Neural progenitor cell (in vitro differentiated cells): ENCODE measurements at regions not wholly inside any gene's neighbourhood (a gene's known extent, or its start where the extent isn't known, plus 50 kb on each side); places are given as distances from the start of the nearest gene placed in this dataset.
A peak's percentile ranks its signal among the peaks of the same experiment; 100 is the strongest.

Experiments used
- DNase-seq: peaks from one replicate; pipeline ENCODE4 v3.0.0-alpha.2; 2016; ENCODE audit warnings: low spot score
- H2AFZ ChIP-seq: fragments of 200-600 bp; sonication (generic); replicated peaks from 2 replicates; pipeline ENCODE4 v1.6.1; 2016; ENCODE audit warnings: antibody characterized with exemption
- H3F3A ChIP-seq: fragments of 200-600 bp; sonication (generic); 2 replicates; pipeline ENCODE4 v1.6.1; 2016; ENCODE audit warnings: antibody characterized with exemption, low read depth
- H3K27ac ChIP-seq: fragments of 200-600 bp; sonication (generic); 2 replicates; pipeline ENCODE4 v1.5.1; 2016; ENCODE audit warnings: mild to moderate bottlenecking
- H3K27me3 ChIP-seq: fragments of 200-600 bp; sonication (generic); 2 replicates; pipeline ENCODE4 v1.6.1; 2016; ENCODE audit warnings: mild to moderate bottlenecking, moderate library complexity
- H3K36me3 ChIP-seq: fragments of 200-600 bp; sonication (generic); 2 replicates; pipeline ENCODE4 v1.5.1; 2016
- H3K4me1 ChIP-seq: fragments of 200-600 bp; sonication (generic); 2 replicates; pipeline ENCODE4 v1.6.1; 2016; ENCODE audit warnings: mixed run types
- H3K4me2 ChIP-seq: fragments of 200-600 bp; sonication (generic); 2 replicates; pipeline ENCODE4 v1.6.1; 2016
- H3K4me3 ChIP-seq: fragments of 200-600 bp; sonication (generic); 2 replicates; pipeline ENCODE4 v1.5.1; 2016
- H3K79me2 ChIP-seq: fragments of 200-600 bp; sonication (generic); 2 replicates; pipeline ENCODE4 v1.6.1; 2016; ENCODE audit warnings: low read depth
- H3K9ac ChIP-seq: fragments of 200-600 bp; sonication (generic); 2 replicates; pipeline ENCODE4 v1.6.1; 2016
- H3K9me3 ChIP-seq: fragments of 200-600 bp; sonication (generic); 2 replicates; pipeline ENCODE4 v1.5.1; 2016; ENCODE audit warnings: low read depth
- H4K20me1 ChIP-seq: fragments of 200-600 bp; sonication (generic); 2 replicates; pipeline ENCODE4 v1.6.1; 2016; ENCODE audit warnings: low read depth
- H3K27ac Mint-ChIP-seq: 3 replicates; pipeline ENCODE4 v1.8.0; 2021; ENCODE audit warnings: mixed read lengths
- H3K27me3 Mint-ChIP-seq: 2 replicates; pipeline ENCODE4 v1.8.0; 2022; ENCODE audit warnings: low read depth, mild to moderate bottlenecking, inconsistent platforms, moderate library complexity, mixed read lengths; ENCODE audit not compliant: insufficient read depth
- H3K36me3 Mint-ChIP-seq: 3 replicates; pipeline ENCODE4 v1.8.0; 2021; ENCODE audit warnings: mixed read lengths
- H3K4me1 Mint-ChIP-seq: 3 replicates; pipeline ENCODE4 v1.8.0; 2021; ENCODE audit warnings: mixed read lengths
- H3K4me3 Mint-ChIP-seq: 3 replicates; pipeline ENCODE4 v1.8.0; 2021; ENCODE audit warnings: mild to moderate bottlenecking, moderate library complexity, mixed read lengths
- H3K9me3 Mint-ChIP-seq: 3 replicates; pipeline ENCODE4 v1.8.0; 2020; ENCODE audit warnings: mixed read lengths
- CTCF ChIP-seq: fragments of 200-600 bp; sonication (generic); IDR thresholded peaks from 2 replicates; pipeline ENCODE4 v1.5.1; 2017; ENCODE audit warnings: antibody characterized with exemption, mild to moderate bottlenecking
- EZH2 ChIP-seq: fragments of 200-600 bp; sonication (generic); IDR thresholded peaks from 2 replicates; pipeline ENCODE4 v1.6.1; 2017; ENCODE audit warnings: antibody characterized with exemption, mild to moderate bottlenecking, moderate library complexity
- EZH2phosphoT487 ChIP-seq: fragments of 200-600 bp; sonication (generic); IDR thresholded peaks from 2 replicates; pipeline ENCODE4 v1.6.1; 2017; ENCODE audit warnings: antibody characterized with exemption

GRCh38 chr4:44056721-44057151, 391.9 kb downstream of the KCTD8 start:
- Histone ChIP-seq H3K4me2 (peak overlapping the region; percentile 57), H3K36me3 (no peaks in the 10 kb centered on the region), H3K9ac (no peak overlapping the region), H3F3A (peaks cover 7% of the 10 kb centered on the region), H3K9me3 (no peaks in the 10 kb centered on the region), H3K27ac (no peak overlapping the region), H3K79me2 (no peaks in the 10 kb centered on the region), H3K4me3 (no peak overlapping the region), H3K4me1 (peaks cover 13% of the 10 kb centered on the region), H3K27me3 (no peaks in the 10 kb centered on the region), H4K20me1 (no peaks in the 10 kb centered on the region), H2AFZ (peak overlapping the region; percentile 93)
- H3K27me3 Mint-ChIP-seq = no peaks in the 10 kb centered on the region
- DNase-seq = peak; percentile 37
- no peak overlapping the region for H3K27ac Mint-ChIP-seq
- H3K4me3 Mint-ChIP-seq = no peak overlapping the region
- TF ChIP-seq EZH2phosphoT487 (no peak), EZH2 (no peak), CTCF (no peak)
- H3K36me3 Mint-ChIP-seq = no peaks in the 10 kb centered on the region
- H3K9me3 Mint-ChIP-seq = no peaks in the 10 kb centered on the region
- H3K4me1 Mint-ChIP-seq = peaks cover 6% of the 10 kb centered on the region

- H3F3A ChIP-seq = no peaks in the 10 kb centered on the region
- no peak overlapping the region for H2AFZ ChIP-seq
- H4K20me1 ChIP-seq = no peaks in the 10 kb centered on the region
- DNase-seq = no peak
- H3K4me3 ChIP-seq = no peak overlapping the region
- H3K4me3 Mint-ChIP-seq = no peak overlapping the region
- peaks cover 2% of the 10 kb centered on the region for H3K4me1 Mint-ChIP-seq
- no peak overlapping the region for H3K9ac ChIP-seq
- no peaks in the 10 kb centered on the region for H3K27me3 Mint-ChIP-seq
- H3K27ac ChIP-seq = no peak overlapping the region
- H3K36me3 ChIP-seq = no peaks in the 10 kb centered on the region
- H3K27me3 ChIP-seq = no peaks in the 10 kb centered on the region
- no peaks in the 10 kb centered on the region for H3K4me1 ChIP-seq
- H3K36me3 Mint-ChIP-seq = no peaks in the 10 kb centered on the region
- no peaks in the 10 kb centered on the region for H3K9me3 Mint-ChIP-seq
- H3K79me2 ChIP-seq = no peaks in the 10 kb centered on the region
- no peak overlapping the region for H3K27ac Mint-ChIP-seq
- H3K4me2 ChIP-seq = no peak overlapping the region
- TF ChIP-seq CTCF (no peak), EZH2phosphoT487 (no peak), EZH2 (no peak)
- H3K9me3 ChIP-seq = no peaks in the 10 kb centered on the region
Measured at GRCh38 chr4:44070843-44071242, 377.8 kb downstream of the KCTD8 start.

GRCh38 chr4:44071959-44072955, 376.4 kb downstream of the KCTD8 start:
- TF ChIP-seq CTCF (no peak), EZH2 (no peak), EZH2phosphoT487 (no peak)
- Histone ChIP-seq H3K27ac (no peak overlapping the region), H3K79me2 (no peaks in the 10 kb centered on the region), H3K9ac (no peak overlapping the region), H3K36me3 (no peaks in the 10 kb centered on the region), H3K4me3 (no peak overlapping the region), H4K20me1 (no peaks in the 10 kb centered on the region), H2AFZ (peak overlapping the region; percentile 26), H3K9me3 (no peaks in the 10 kb centered on the region), H3F3A (no peaks in the 10 kb centered on the region), H3K4me2 (no peak overlapping the region), H3K4me1 (no peaks in the 10 kb centered on the region), H3K27me3 (no peaks in the 10 kb centered on the region)
- Mint-ChIP-seq H3K27me3 (no peaks in the 10 kb centered on the region), H3K9me3 (no peaks in the 10 kb centered on the region), H3K4me3 (no peak overlapping the region), H3K4me1 (peaks cover 2% of the 10 kb centered on the region), H3K27ac (no peak overlapping the region), H3K36me3 (no peaks in the 10 kb centered on the region)
- DNase-seq = peak; percentile 14
